H9 (cell line): ENCODE measurements at regions not wholly inside any gene's neighbourhood (a gene's known extent, or its start where the extent isn't known, plus 50 kb on each side); places are given as distances from the start of the nearest gene placed in this dataset.

Source experiments
- DNase-seq: peaks from one replicate; pipeline ENCODE4 v3.0.0-alpha.2; 2017
- H2AFZ ChIP-seq: one replicate; pipeline ENCODE4 v1.6.1; 2013; ENCODE audit warnings: mild to moderate bottlenecking, low read length, control low read depth, moderate library complexity
- H2AK5ac ChIP-seq: 2 replicates; pipeline ENCODE4 v1.6.1; 2013; ENCODE audit warnings: low read length, control low read depth, mixed read lengths; ENCODE audit not compliant: insufficient read length
- H2BK120ac ChIP-seq: one replicate; pipeline ENCODE4 v1.6.1; 2013; ENCODE audit warnings: low read depth, mild to moderate bottlenecking, low read length, control low read depth, inconsistent platforms; ENCODE audit not compliant: poor library complexity, severe bottlenecking
- H2BK12ac ChIP-seq: 2 replicates; pipeline ENCODE4 v1.6.1; 2013; ENCODE audit warnings: low read length, control low read depth, mixed read lengths, low read depth; ENCODE audit not compliant: insufficient read length
- H2BK15ac ChIP-seq: 2 replicates; pipeline ENCODE4 v1.6.1; 2013; ENCODE audit warnings: low read depth, low read length, control low read depth
- H2BK20ac ChIP-seq: one replicate; pipeline ENCODE4 v1.6.1; 2013; ENCODE audit warnings: low read depth, mild to moderate bottlenecking, low read length, control low read depth, inconsistent platforms; ENCODE audit not compliant: poor library complexity, severe bottlenecking
- H2BK5ac ChIP-seq: 2 replicates; pipeline ENCODE4 v1.6.1; 2013; ENCODE audit warnings: low read length, control low read depth, mixed read lengths; ENCODE audit not compliant: insufficient read length
- H3K14ac ChIP-seq: 2 replicates; pipeline ENCODE4 v1.6.1; 2013; ENCODE audit warnings: low read length, control low read depth; ENCODE audit not compliant: insufficient read depth
- H3K18ac ChIP-seq: 2 replicates; pipeline ENCODE4 v1.6.1; 2013; ENCODE audit warnings: low read depth, mild to moderate bottlenecking, mixed read lengths, low read length, control low read depth; ENCODE audit not compliant: insufficient read length
- H3K23ac ChIP-seq: 2 replicates; pipeline ENCODE4 v1.6.1; 2013; ENCODE audit warnings: low read length, control low read depth, mixed read lengths, low read depth; ENCODE audit not compliant: insufficient read length
- H3K23me2 ChIP-seq: 2 replicates; pipeline ENCODE4 v1.6.1; 2013; ENCODE audit warnings: low read depth, mild to moderate bottlenecking, mixed read lengths, low read length, control low read depth; ENCODE audit not compliant: insufficient read length, poor library complexity, severe bottlenecking
- H3K27ac ChIP-seq: 2 replicates; pipeline ENCODE4 v1.5.1; 2013; ENCODE audit warnings: low read length, control low read depth, mixed read lengths, low read depth; ENCODE audit not compliant: insufficient read length
- H3K27me3 ChIP-seq: 2 replicates; pipeline ENCODE4 v1.6.1; 2013; ENCODE audit warnings: low read length, control low read depth, inconsistent platforms; ENCODE audit not compliant: insufficient read depth
- H3K4ac ChIP-seq: 2 replicates; pipeline ENCODE4 v1.6.1; 2013; ENCODE audit warnings: low read depth, mild to moderate bottlenecking, control low read depth, inconsistent platforms, low read length, moderate library complexity
- H3K4me1 ChIP-seq: 2 replicates; pipeline ENCODE4 v1.6.1; 2013; ENCODE audit warnings: low read length, control low read depth, inconsistent platforms; ENCODE audit not compliant: insufficient read depth
- H3K4me2 ChIP-seq: 2 replicates; pipeline ENCODE4 v1.6.1; 2013; ENCODE audit warnings: low read length, control low read depth, mixed read lengths; ENCODE audit not compliant: insufficient read length, insufficient read depth
- H3K56ac ChIP-seq: 2 replicates; pipeline ENCODE4 v1.6.1; 2013; ENCODE audit warnings: low read depth, mild to moderate bottlenecking, mixed read lengths, low read length, control low read depth; ENCODE audit not compliant: insufficient read length
- H3K79me1 ChIP-seq: 2 replicates; pipeline ENCODE4 v1.6.1; 2013; ENCODE audit warnings: low read depth, mild to moderate bottlenecking, moderate library complexity, low read length, control low read depth, inconsistent platforms; ENCODE audit not compliant: insufficient read depth, poor library complexity, severe bottlenecking
- H3K79me2 ChIP-seq: 2 replicates; pipeline ENCODE4 v1.6.1; 2013; ENCODE audit warnings: low read length, control low read depth, inconsistent platforms; ENCODE audit not compliant: insufficient read depth
- H3K9ac ChIP-seq: 2 replicates; pipeline ENCODE4 v1.6.1; 2013; ENCODE audit warnings: low read length, control low read depth, mixed read lengths; ENCODE audit not compliant: insufficient read length; ENCODE audit errors: extremely low read depth
- H3K9me3 ChIP-seq: one replicate; pipeline ENCODE4 v1.6.1; 2013; ENCODE audit warnings: low read depth, low read length, inconsistent platforms; ENCODE audit not compliant: control insufficient read depth
- H3T11ph ChIP-seq: one replicate; pipeline ENCODE4 v1.6.1; 2013; ENCODE audit warnings: mild to moderate bottlenecking, low read length, control low read depth, inconsistent platforms
- H4K20me1 ChIP-seq: one replicate; pipeline ENCODE4 v1.6.1; 2013; ENCODE audit not compliant: control insufficient read depth, insufficient read length, insufficient read depth
- H4K5ac ChIP-seq: 2 replicates; pipeline ENCODE4 v1.6.1; 2013; ENCODE audit warnings: low read depth, mild to moderate bottlenecking, mixed read lengths, low read length, control low read depth; ENCODE audit not compliant: insufficient read length
- H4K8ac ChIP-seq: replicated peaks from 2 replicates; pipeline ENCODE4 v1.6.1; 2013; ENCODE audit warnings: low read length, control low read depth, mixed read lengths, low read depth; ENCODE audit not compliant: insufficient read length
- H4K91ac ChIP-seq: 2 replicates; pipeline ENCODE4 v1.6.1; 2013; ENCODE audit warnings: low read depth, mild to moderate bottlenecking, moderate library complexity, mixed read lengths, low read length, control low read depth; ENCODE audit not compliant: insufficient read length
- H3K27ac Mint-ChIP-seq, 3 experiments: 2 replicates in 2 of 3; 3 replicates in 1 of 3; pipeline ENCODE4 v1.8.0; 2020 to 2021; ENCODE audit warnings: mixed read lengths in 3 of 3, mild to moderate bottlenecking in 1 of 3, moderate library complexity in 1 of 3
- H3K27me3 Mint-ChIP-seq: 2 replicates; pipeline ENCODE4 v1.8.0; 2021; ENCODE audit warnings: low read depth, mild to moderate bottlenecking, moderate library complexity, mixed read lengths
- H3K36me3 Mint-ChIP-seq, 3 experiments: 2 replicates in 2 of 3; 3 replicates in 1 of 3; pipeline ENCODE4 v1.8.0; 2020 to 2021; ENCODE audit warnings: low read depth in 3 of 3, mixed read lengths in 3 of 3; ENCODE audit not compliant: insufficient read depth in 1 of 3
- H3K4me1 Mint-ChIP-seq, 2 experiments: 2 replicates each; pipeline ENCODE4 v1.8.0; 2020; ENCODE audit warnings: mixed read lengths in 2 of 2
- H3K4me3 Mint-ChIP-seq, 2 experiments: 2 replicates in 1 of 2; 3 replicates in 1 of 2; pipeline ENCODE4 v1.8.0; 2020 to 2021; ENCODE audit warnings: mild to moderate bottlenecking in 2 of 2, mixed read lengths in 2 of 2, moderate library complexity in 1 of 2
- H3K9me3 Mint-ChIP-seq, 2 experiments: 2 replicates in 1 of 2; 3 replicates in 1 of 2; pipeline ENCODE4 v1.8.0; 2020; ENCODE audit warnings: mild to moderate bottlenecking in 2 of 2, mixed read lengths in 2 of 2, moderate library complexity in 1 of 2
- TF ChIP-seq, protein P1 (sequence below): fragments of 200-600 bp; sonication (generic); conservative IDR thresholded peaks from 3 replicates; pipeline ENCODE4 v1.8.0; 2021; ENCODE audit warnings: antibody characterized with exemption, mild to moderate bottlenecking

DNA sequence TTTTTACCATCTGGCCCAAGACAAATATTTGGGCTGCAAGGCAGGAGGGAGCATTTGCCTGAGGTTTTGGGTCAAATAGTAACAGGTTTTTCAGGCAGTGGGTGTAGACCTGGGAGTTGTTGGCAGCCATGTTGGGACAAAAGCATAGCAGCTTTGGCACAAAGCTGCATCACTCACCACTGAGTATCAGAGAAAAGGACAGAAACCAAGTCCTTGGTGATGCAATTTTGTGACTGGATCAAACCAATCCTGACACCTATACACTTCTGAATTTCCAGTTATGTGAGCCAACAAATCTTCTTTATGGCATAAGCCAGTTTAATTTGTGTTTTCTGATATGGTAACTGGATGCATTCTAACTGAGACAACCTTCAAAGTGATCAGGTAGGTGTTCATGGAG lies 144.8 kb upstream of the KRR1 start:
- peaks cover 3 to 7% of the 10 kb centered on the region in 2 experiments; a peak in 2 of 4 replicates for H3K4me1 Mint-ChIP-seq
- H3K9ac ChIP-seq = no peak overlapping the region
- H3T11ph ChIP-seq = no peak overlapping the region
- no peaks in the 10 kb centered on the region for H3K23me2 ChIP-seq
- no peak overlapping the region for H4K8ac ChIP-seq
- no peak overlapping the region for H3K14ac ChIP-seq
- TF ChIP-seq, protein P1, sequence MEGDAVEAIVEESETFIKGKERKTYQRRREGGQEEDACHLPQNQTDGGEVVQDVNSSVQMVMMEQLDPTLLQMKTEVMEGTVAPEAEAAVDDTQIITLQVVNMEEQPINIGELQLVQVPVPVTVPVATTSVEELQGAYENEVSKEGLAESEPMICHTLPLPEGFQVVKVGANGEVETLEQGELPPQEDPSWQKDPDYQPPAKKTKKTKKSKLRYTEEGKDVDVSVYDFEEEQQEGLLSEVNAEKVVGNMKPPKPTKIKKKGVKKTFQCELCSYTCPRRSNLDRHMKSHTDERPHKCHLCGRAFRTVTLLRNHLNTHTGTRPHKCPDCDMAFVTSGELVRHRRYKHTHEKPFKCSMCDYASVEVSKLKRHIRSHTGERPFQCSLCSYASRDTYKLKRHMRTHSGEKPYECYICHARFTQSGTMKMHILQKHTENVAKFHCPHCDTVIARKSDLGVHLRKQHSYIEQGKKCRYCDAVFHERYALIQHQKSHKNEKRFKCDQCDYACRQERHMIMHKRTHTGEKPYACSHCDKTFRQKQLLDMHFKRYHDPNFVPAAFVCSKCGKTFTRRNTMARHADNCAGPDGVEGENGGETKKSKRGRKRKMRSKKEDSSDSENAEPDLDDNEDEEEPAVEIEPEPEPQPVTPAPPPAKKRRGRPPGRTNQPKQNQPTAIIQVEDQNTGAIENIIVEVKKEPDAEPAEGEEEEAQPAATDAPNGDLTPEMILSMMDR = no peak
- H3K79me1 ChIP-seq = no peaks in the 10 kb centered on the region
- no peak overlapping the region for H2AK5ac ChIP-seq
- no peaks in the 10 kb centered on the region for H4K20me1 ChIP-seq
- H3K9me3 Mint-ChIP-seq = no peaks in the 10 kb centered on the region; a peak in 1 of 5 replicates
- H2BK20ac ChIP-seq = no peak overlapping the region
- H3K27ac ChIP-seq = no peak overlapping the region
- no peak overlapping the region for H4K91ac ChIP-seq
- no peaks in the 10 kb centered on the region for H3K27me3 ChIP-seq
- H3K27me3 Mint-ChIP-seq = no peaks in the 10 kb centered on the region
- H2BK12ac ChIP-seq = no peak overlapping the region
- no peak overlapping the region for H3K18ac ChIP-seq
- no peaks in the 10 kb centered on the region for H3K79me2 ChIP-seq
- H2BK5ac ChIP-seq = no peak overlapping the region
- no peak overlapping the region for H2BK120ac ChIP-seq
- H3K36me3 Mint-ChIP-seq = no peaks in the 10 kb centered on the region
- H3K4me3 Mint-ChIP-seq = no peak overlapping the region
- no peak overlapping the region for H2BK15ac ChIP-seq
- H2AFZ ChIP-seq = no peak overlapping the region
- no peaks in the 10 kb centered on the region; the same call in 1 of the 2 replicates for H3K4me1 ChIP-seq
- no peak for DNase-seq
- H3K23ac ChIP-seq = no peak overlapping the region
- H3K4me2 ChIP-seq = no peak overlapping the region
- no peak overlapping the region for H3K56ac ChIP-seq
- no peaks in the 10 kb centered on the region for H3K9me3 ChIP-seq
- H3K4ac ChIP-seq = no peak overlapping the region
- H4K5ac ChIP-seq = no peak overlapping the region
- H3K27ac Mint-ChIP-seq = no peak overlapping the region
